ENCODE measurements at regions not wholly inside any gene's neighbourhood (a gene's known extent, or its start where the extent isn't known, plus 50 kb on each side); places are given as distances from the start of the nearest gene placed in this dataset.

GRCh38 chr6:23424584-23424983, 701.4 kb upstream of the NRSN1 start:
- H3K4me1 ChIP-seq: no peaks in the 10 kb centered on the region
- TF ChIP-seq CTCF (IDR thresholded peaks at IDR 0.05): no peak
- H3K36me3 ChIP-seq: no peaks in the 10 kb centered on the region
- H3K27ac ChIP-seq: no peak overlapping the region
- DNase-seq (ENCODE audit: low spot score in 2 of 2): no peak
- no peaks in the 10 kb centered on the region for H3K27me3 ChIP-seq
- intact Hi-C loops (cut with DNase I): no loop called here
- peaks cover 0 to 1% of the 10 kb centered on the region in 2 donors for H3K9me3 ChIP-seq
- H3K4me3 ChIP-seq: no peak overlapping the region

- Histone ChIP-seq H3K27me3 (no peaks in the 10 kb centered on the region), H3K27ac (no peak overlapping the region), H3K4me3 (no peak overlapping the region), H3K36me3 (no peaks in the 10 kb centered on the region), H3K4me1 (peaks cover 0 to 4% of the 10 kb centered on the region in 2 donors), H3K9me3 (peaks cover 0 to 4% of the 10 kb centered on the region in 2 donors)
- no peak for DNase-seq (ENCODE audit: low spot score in 2 of 2)
- intact Hi-C loops (cut with DNase I): no loop called here
- no peak for TF ChIP-seq CTCF (IDR thresholded peaks at IDR 0.05)
These were observed 690.9 kb upstream of the NRSN1 start for GRCh38 chr6:23435126-23435525.

GRCh38 chr6:23435798-23436197, 690.2 kb upstream of the NRSN1 start:
- DNase-seq (ENCODE audit: low spot score in 2 of 2): no peak
- Histone ChIP-seq H3K27me3 (no peaks in the 10 kb centered on the region), H3K4me3 (no peak overlapping the region), H3K9me3 (peaks cover 0 to 2% of the 10 kb centered on the region in 2 donors), H3K4me1 (peaks cover 0 to 4% of the 10 kb centered on the region in 2 donors), H3K27ac (no peak overlapping the region), H3K36me3 (no peaks in the 10 kb centered on the region)
- intact Hi-C loops (cut with DNase I): no loop called here
- TF ChIP-seq CTCF (IDR thresholded peaks at IDR 0.05): no peak

- no peak for DNase-seq (ENCODE audit: low spot score in 2 of 2)
- Histone ChIP-seq H3K4me1 (no peaks in the 10 kb centered on the region), H3K4me3 (no peak overlapping the region), H3K9me3 (no peaks in the 10 kb centered on the region), H3K27me3 (no peaks in the 10 kb centered on the region), H3K27ac (no peak overlapping the region), H3K36me3 (no peaks in the 10 kb centered on the region)
- no peak for TF ChIP-seq CTCF (IDR thresholded peaks at IDR 0.05)
- intact Hi-C loops (cut with DNase I): no loop called here
These were observed 684.1 kb upstream of the NRSN1 start for GRCh38 chr6:23441808-23442461.

- H3K27ac ChIP-seq: no peak overlapping the region
- H3K9me3 ChIP-seq: no peaks in the 10 kb centered on the region
- no peak for DNase-seq (ENCODE audit: low spot score in 2 of 2)
- intact Hi-C loops (cut with DNase I): no loop called here
- no peaks in the 10 kb centered on the region for H3K36me3 ChIP-seq
- TF ChIP-seq CTCF (IDR thresholded peaks at IDR 0.05): no peak
- no peak overlapping the region for H3K4me3 ChIP-seq
- H3K4me1 ChIP-seq: no peaks in the 10 kb centered on the region
- H3K27me3 ChIP-seq: no peaks in the 10 kb centered on the region
These were observed 680.8 kb upstream of the NRSN1 start for GRCh38 chr6:23445157-23445710.
